Femur (tissue), 1 donor: ENCODE measurements at regions not wholly inside any gene's neighbourhood (a gene's known extent, or its start where the extent isn't known, plus 50 kb on each side); places are given as distances from the start of the nearest gene placed in this dataset.
A peak's percentile ranks its signal among the peaks of the same experiment; 100 is the strongest.
"Not testable (repeated sequence)": the region's sequence is repeated elsewhere in the genome, so short reads cannot be mapped to it uniquely, and the experiment has no call there.

Source experiments
- DNase-seq: peaks from one replicate; pipeline ENCODE4 v3.0.0-alpha.2; 2017

GRCh38 chr3:190188197-190188596 is 67.5 kb upstream of the P3H2 start:
- DNase-seq = no peak

- DNase-seq = peak; percentile 44
Observed at GRCh38 chr3:190183121-190183520, 62.4 kb upstream of the P3H2 start.

GRCh38 chr3:190182418-190183043 is 61.8 kb upstream of the P3H2 start:
- DNase-seq = no peak

DNA sequence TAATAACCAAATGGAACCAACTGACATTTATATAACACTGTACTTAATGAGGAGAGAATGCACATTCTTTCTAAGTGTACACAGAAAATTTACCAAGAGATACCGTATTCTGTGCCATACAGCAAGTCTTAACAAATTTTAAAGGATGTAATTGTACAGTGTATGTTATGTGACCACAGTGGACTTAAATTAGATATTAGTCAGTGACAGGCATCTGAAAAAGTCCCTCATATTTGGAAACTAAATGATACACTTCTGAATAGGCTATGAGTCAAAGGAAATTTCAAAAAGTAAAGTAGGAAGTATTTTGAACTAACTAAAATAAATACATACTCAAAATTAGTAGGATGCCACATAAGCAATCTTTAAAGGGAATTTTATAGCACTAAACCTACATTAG is 59.6 kb upstream of the P3H2 start:
- DNase-seq = no peak

- DNase-seq = no peak
Observed at GRCh38 chr3:190178779-190179178, 58.1 kb upstream of the P3H2 start.

DNA sequence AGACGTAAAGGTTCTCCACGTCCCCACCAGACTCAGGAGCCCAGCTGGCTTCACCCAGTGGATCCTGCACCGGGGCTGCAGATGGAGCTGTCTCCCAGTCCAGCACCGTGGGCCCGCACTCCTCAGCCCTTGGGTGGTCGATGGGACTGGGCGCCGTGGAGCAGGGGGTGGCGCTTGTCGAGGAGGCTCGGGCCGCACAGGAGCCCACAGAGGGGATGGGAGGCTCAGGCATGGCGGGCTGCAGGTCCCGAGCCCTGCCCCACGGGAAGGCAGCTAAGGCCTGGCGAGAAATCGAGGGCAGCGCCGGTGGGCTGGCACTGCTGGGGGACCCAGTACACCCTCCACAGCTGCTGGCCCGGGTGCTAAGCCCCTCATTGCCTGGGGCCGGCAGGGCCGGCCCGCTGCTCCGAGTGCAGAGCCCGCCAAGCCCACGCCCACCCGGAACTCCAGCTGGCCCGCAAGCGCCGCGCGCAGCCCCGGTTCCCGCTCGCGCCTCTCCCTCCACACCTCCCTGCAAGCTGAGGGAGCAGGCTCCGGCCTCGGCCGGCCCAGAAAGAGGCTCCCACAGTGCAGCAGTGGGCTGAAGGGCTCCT is 56.3 kb upstream of the P3H2 start:
- not testable (repeated sequence) for DNase-seq

GRCh38 chr3:190176106-190176505 is 55.4 kb upstream of the P3H2 start:
- not testable (repeated sequence) for DNase-seq

DNA sequence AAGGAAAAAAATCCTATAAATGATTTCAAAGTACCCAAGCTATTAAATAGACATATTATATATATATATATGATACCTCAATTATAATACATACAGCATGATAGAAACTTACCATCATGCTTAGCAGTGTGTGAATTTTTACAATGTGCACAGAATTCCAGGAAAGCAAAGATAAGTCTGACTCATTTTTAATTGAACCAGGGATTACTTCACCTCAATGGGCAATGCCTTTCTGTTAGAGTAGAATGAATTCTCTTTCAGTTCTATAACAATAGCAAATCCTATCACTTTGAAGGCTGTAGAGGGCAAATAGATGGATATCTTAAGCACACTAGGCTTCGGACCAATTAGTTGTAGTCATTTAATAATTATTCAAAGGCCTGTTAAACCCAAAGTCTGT is 54.8 kb upstream of the P3H2 start:
- DNase-seq = no peak

GRCh38 chr3:190174471-190174870 is 53.8 kb upstream of the P3H2 start:
- no peak for DNase-seq

- DNase-seq = no peak
Observed at GRCh38 chr3:190173426-190173825, 52.7 kb upstream of the P3H2 start.

- DNase-seq = no peak
Observed at GRCh38 chr3:190172751-190173150, 52.1 kb upstream of the P3H2 start.
